ENCODE measurements at regions not wholly inside any gene's neighbourhood (a gene's known extent, or its start where the extent isn't known, plus 50 kb on each side); places are given as distances from the start of the nearest gene placed in this dataset.

DNA sequence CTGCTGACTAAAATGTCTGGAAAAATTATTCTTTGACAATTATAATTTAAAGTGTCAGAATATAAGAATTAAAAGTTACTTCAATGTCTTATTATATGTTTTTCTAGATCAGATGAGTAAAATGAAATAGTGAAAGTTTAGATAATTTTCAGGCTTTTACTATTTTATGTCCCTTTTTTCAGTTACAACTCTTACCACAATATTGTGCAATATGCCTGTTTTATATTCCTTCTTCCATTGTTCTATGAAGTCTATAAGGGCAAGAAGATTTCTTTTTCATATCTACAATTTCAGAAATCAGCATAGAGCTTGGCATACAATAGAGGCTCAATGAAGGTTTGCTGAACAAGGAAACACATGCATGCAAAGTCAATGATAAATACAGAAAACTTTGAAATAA is 401.2 kb upstream of the HTR1E start:
- TF ChIP-seq GLIS3 (CRISPR knock-in tag; IDR thresholded peaks at IDR 0.05): no peak
- TF ChIP-seq ZNF8 (CRISPR knock-in tag; IDR thresholded peaks at IDR 0.05): no peak
- ATAC-seq: no peak

DNA sequence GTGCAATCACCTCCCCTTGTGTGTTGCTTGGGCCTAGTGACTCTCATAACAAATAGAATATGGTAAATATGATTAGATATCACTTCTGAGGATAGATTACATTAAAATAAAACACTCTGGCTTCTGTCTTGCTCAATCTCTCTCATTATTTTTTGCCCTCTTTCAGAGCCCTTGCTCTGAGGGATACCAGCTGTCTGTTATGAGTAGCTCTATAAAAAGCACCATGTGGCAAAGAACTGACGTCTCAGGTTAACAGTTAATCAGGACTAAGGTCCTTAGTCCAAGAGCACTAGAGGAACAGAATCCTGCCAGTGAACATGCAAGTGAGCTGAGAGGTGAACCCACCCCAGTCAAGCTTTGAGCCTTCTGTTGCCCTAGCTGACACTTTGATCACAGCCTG is 402.2 kb upstream of the HTR1E start:
- TF ChIP-seq ZNF565 (CRISPR knock-in tag; conservative IDR thresholded peaks at IDR 0.05; ENCODE audit: low read depth): no peak
- no peak for TF ChIP-seq BACH2 (CRISPR knock-in tag; IDR thresholded peaks at IDR 0.05; ENCODE audit: borderline replicate concordance)
- 0 out of 2 replicates have a peak, but pooled peaks have one; percentile 11 for TF ChIP-seq ISL1 (CRISPR knock-in tag; IDR thresholded peaks at IDR 0.05)
- no peak for ATAC-seq

DNA sequence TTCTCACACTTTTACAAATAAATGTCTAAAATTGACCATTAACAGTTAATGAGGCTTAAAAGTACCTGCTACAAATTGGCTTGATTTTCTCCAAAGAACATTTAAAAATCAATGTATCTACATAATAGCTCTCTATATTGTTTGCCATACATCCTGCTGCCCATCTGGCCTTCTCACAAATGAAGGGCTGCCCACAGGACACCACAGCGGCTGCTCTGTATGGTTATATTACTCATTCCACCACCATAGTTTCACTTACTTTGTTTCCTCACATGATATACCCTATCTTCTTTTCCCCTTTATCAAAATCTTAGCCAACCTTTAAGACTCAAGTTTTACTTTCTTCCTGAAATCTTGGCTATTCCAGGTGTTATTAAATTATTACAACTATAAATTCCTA is 407.7 kb upstream of the HTR1E start:
- no peak for TF ChIP-seq PPARA (CRISPR knock-in tag; IDR thresholded peaks at IDR 0.05; ENCODE audit: borderline replicate concordance)
- TF ChIP-seq SNAI2 (CRISPR knock-in tag; IDR thresholded peaks at IDR 0.05): no peak
- TF ChIP-seq RARB (CRISPR knock-in tag; IDR thresholded peaks at IDR 0.05): no peak
- TF ChIP-seq, protein P1, sequence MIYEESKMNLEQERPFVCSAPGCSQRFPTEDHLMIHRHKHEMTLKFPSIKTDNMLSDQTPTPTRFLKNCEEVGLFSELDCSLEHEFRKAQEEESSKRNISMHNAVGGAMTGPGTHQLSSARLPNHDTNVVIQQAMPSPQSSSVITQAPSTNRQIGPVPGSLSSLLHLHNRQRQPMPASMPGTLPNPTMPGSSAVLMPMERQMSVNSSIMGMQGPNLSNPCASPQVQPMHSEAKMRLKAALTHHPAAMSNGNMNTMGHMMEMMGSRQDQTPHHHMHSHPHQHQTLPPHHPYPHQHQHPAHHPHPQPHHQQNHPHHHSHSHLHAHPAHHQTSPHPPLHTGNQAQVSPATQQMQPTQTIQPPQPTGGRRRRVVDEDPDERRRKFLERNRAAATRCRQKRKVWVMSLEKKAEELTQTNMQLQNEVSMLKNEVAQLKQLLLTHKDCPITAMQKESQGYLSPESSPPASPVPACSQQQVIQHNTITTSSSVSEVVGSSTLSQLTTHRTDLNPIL (CRISPR knock-in tag; IDR thresholded peaks at IDR 0.05; ENCODE audit: low read depth): no peak
- TF ChIP-seq, protein P2, sequence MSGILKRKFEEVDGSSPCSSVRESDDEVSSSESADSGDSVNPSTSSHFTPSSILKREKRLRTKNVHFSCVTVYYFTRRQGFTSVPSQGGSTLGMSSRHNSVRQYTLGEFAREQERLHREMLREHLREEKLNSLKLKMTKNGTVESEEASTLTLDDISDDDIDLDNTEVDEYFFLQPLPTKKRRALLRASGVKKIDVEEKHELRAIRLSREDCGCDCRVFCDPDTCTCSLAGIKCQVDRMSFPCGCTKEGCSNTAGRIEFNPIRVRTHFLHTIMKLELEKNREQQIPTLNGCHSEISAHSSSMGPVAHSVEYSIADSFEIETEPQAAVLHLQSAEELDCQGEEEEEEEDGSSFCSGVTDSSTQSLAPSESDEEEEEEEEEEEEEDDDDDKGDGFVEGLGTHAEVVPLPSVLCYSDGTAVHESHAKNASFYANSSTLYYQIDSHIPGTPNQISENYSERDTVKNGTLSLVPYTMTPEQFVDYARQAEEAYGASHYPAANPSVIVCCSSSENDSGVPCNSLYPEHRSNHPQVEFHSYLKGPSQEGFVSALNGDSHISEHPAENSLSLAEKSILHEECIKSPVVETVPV (CRISPR knock-in tag; IDR thresholded peaks at IDR 0.05): no peak
- TF ChIP-seq ZNF565 (CRISPR knock-in tag; conservative IDR thresholded peaks at IDR 0.05; ENCODE audit: low read depth): no peak
- TF ChIP-seq ZC3H10 (CRISPR knock-in tag; IDR thresholded peaks at IDR 0.05): no peak
- no peak for TF ChIP-seq ARNTL (CRISPR knock-in tag; IDR thresholded peaks at IDR 0.05; ENCODE audit: borderline replicate concordance, low read depth)
- no peak for TF ChIP-seq TOX (CRISPR knock-in tag; IDR thresholded peaks at IDR 0.05; ENCODE audit: borderline replicate concordance)
- no peak for TF ChIP-seq ZNF70 (CRISPR knock-in tag; IDR thresholded peaks at IDR 0.05)
- TF ChIP-seq ZFP30 (CRISPR knock-in tag; IDR thresholded peaks at IDR 0.05): no peak
- TF ChIP-seq, protein P3, sequence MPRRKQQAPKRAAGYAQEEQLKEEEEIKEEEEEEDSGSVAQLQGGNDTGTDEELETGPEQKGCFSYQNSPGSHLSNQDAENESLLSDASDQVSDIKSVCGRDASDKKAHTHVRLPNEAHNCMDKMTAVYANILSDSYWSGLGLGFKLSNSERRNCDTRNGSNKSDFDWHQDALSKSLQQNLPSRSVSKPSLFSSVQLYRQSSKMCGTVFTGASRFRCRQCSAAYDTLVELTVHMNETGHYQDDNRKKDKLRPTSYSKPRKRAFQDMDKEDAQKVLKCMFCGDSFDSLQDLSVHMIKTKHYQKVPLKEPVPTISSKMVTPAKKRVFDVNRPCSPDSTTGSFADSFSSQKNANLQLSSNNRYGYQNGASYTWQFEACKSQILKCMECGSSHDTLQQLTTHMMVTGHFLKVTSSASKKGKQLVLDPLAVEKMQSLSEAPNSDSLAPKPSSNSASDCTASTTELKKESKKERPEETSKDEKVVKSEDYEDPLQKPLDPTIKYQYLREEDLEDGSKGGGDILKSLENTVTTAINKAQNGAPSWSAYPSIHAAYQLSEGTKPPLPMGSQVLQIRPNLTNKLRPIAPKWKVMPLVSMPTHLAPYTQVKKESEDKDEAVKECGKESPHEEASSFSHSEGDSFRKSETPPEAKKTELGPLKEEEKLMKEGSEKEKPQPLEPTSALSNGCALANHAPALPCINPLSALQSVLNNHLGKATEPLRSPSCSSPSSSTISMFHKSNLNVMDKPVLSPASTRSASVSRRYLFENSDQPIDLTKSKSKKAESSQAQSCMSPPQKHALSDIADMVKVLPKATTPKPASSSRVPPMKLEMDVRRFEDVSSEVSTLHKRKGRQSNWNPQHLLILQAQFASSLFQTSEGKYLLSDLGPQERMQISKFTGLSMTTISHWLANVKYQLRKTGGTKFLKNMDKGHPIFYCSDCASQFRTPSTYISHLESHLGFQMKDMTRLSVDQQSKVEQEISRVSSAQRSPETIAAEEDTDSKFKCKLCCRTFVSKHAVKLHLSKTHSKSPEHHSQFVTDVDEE (CRISPR knock-in tag; IDR thresholded peaks at IDR 0.05): no peak
- TF ChIP-seq OSR1 (CRISPR knock-in tag; IDR thresholded peaks at IDR 0.05): no peak
- no peak for TF ChIP-seq ZNF8 (CRISPR knock-in tag; IDR thresholded peaks at IDR 0.05)
- ATAC-seq: no peak

DNA sequence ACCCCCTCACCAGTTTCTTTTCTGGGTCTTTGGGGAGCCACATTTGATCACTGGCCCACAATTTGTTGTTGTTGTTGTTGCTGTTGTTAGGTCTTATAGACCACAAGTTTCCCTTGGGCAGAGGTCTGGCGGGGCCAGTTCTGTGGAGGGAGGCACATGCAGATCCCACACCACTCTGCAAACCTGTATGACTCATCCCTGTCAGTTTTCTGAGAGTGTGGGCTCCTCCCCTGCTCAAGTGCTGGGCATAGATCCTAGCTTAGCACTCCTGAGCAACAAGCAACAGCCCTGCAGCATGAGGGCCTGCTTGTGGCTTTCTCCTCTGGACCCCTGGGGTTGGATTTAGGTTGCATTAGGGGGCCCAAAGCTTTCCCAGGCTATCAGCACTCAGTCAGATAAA is 411.1 kb upstream of the HTR1E start:
- TF ChIP-seq TCF4 (CRISPR knock-in tag; IDR thresholded peaks at IDR 0.05; ENCODE audit: borderline replicate concordance): no peak
- no peak for ATAC-seq

DNA sequence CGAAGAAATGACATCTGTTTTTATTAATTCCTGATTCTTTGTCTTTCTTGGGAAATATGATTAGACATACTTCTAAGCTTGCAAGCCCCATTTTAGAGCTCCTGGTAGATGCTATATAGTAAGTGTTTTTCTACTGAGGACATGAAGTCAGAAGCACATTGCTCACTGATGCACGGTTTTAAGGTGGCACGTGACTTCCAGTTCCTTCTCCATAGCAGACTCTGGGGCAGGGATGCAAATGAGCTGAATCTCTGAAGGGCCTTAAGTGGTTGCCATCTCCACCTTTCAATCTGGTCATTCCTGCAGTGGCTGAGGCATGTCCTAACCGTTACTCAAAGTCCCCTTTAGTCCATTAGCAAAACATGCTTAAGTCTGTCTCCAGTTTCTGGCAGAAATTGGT is 421.2 kb upstream of the HTR1E start:
- TF ChIP-seq TCF4 (CRISPR knock-in tag; IDR thresholded peaks at IDR 0.05; ENCODE audit: borderline replicate concordance) (no peak), RARB (CRISPR knock-in tag; IDR thresholded peaks at IDR 0.05) (no peak)
- no peak for ATAC-seq

DNA sequence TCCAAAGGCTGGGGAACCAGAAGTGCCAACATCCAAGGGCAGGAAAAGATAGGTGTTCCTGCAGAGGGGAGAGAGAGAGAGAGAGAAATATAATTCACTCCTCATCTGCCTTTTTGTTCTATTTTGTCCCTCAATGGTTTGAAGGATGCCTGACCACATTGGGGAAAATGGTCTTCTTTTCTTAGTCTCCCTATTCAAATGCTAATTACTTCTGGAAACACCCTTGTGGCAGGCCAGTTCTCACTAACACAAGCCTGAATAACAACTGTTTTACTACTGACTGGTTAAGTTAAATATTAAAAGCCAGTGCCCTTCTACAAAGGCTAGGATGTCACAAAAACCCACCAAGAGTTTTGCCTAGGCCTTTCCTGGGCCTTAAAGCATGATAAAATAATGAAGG is 425.4 kb upstream of the HTR1E start:
- ATAC-seq: no peak
- no peak for TF ChIP-seq RARB (CRISPR knock-in tag; IDR thresholded peaks at IDR 0.05)
- TF ChIP-seq, protein P1 (CRISPR knock-in tag; IDR thresholded peaks at IDR 0.05; ENCODE audit: low read depth): no peak
- TF ChIP-seq, protein P4, sequence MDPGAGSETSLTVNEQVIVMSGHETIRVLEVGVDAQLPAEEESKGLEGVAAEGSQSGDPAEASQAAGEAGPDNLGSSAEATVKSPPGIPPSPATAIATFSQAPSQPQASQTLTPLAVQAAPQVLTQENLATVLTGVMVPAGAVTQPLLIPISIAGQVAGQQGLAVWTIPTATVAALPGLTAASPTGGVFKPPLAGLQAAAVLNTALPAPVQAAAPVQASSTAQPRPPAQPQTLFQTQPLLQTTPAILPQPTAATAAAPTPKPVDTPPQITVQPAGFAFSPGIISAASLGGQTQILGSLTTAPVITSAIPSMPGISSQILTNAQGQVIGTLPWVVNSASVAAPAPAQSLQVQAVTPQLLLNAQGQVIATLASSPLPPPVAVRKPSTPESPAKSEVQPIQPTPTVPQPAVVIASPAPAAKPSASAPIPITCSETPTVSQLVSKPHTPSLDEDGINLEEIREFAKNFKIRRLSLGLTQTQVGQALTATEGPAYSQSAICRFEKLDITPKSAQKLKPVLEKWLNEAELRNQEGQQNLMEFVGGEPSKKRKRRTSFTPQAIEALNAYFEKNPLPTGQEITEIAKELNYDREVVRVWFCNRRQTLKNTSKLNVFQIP (CRISPR knock-in tag; IDR thresholded peaks at IDR 0.05; ENCODE audit: borderline replicate concordance, low read depth): no peak
- TF ChIP-seq, protein P3 (CRISPR knock-in tag; IDR thresholded peaks at IDR 0.05): no peak
- TF ChIP-seq OSR1 (CRISPR knock-in tag; IDR thresholded peaks at IDR 0.05): no peak
- no peak for TF ChIP-seq ZNF8 (CRISPR knock-in tag; IDR thresholded peaks at IDR 0.05)
- TF ChIP-seq SNAI2 (CRISPR knock-in tag; IDR thresholded peaks at IDR 0.05): no peak

Data from SK-N-SH treated with all-trans-retinoic acid at 6 μM for 48 hours (cell line).